ENCODE measurements at regions not wholly inside any gene's neighbourhood (a gene's known extent, or its start where the extent isn't known, plus 50 kb on each side); places are given as distances from the start of the nearest gene placed in this dataset.

DNA sequence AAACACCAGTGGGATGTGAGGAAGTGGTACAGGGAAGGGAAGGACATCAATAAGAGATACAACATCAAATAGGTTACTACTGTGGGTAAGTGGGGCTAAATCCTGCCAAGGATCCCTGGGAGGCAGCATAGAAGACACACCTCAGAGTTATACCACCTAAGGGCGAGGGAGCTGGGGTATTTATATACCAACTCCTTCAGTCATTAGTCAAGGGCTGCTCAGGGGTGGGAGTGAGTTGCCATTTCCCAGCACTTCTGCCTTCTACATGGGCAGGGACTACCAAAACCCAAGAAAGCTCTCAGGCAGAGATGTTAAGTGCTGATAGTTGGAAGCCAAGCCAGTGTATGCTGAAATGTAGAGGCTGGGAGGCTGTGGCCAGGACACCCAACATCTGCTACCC is 57.5 kb upstream of the MARCHF10 start:
- no peak overlapping the region for H3K9ac ChIP-seq
- no peak overlapping the region for H3K4me3 ChIP-seq (ENCODE audit: low read depth, low read length)
- no peak overlapping the region for H2AFZ ChIP-seq
- no peaks in the 10 kb centered on the region for H3K9me3 ChIP-seq (ENCODE audit: control insufficient read depth, low read length)
- no peaks in the 10 kb centered on the region for H3K27me3 ChIP-seq (ENCODE audit: control insufficient read depth, insufficient read depth, low read length)
- no peaks in the 10 kb centered on the region for H3K36me3 ChIP-seq (ENCODE audit: control insufficient read depth, insufficient read depth, low read length)
- TF ChIP-seq, protein P1, sequence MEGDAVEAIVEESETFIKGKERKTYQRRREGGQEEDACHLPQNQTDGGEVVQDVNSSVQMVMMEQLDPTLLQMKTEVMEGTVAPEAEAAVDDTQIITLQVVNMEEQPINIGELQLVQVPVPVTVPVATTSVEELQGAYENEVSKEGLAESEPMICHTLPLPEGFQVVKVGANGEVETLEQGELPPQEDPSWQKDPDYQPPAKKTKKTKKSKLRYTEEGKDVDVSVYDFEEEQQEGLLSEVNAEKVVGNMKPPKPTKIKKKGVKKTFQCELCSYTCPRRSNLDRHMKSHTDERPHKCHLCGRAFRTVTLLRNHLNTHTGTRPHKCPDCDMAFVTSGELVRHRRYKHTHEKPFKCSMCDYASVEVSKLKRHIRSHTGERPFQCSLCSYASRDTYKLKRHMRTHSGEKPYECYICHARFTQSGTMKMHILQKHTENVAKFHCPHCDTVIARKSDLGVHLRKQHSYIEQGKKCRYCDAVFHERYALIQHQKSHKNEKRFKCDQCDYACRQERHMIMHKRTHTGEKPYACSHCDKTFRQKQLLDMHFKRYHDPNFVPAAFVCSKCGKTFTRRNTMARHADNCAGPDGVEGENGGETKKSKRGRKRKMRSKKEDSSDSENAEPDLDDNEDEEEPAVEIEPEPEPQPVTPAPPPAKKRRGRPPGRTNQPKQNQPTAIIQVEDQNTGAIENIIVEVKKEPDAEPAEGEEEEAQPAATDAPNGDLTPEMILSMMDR (IDR thresholded peaks at IDR 0.05) = no peak
- peaks cover 13% of the 10 kb centered on the region for H3K4me1 ChIP-seq
- no peaks in the 10 kb centered on the region for H3K79me2 ChIP-seq
- H3K27ac ChIP-seq = no peak overlapping the region
- no peak overlapping the region for H3K4me2 ChIP-seq (ENCODE audit: low read length)

DNA sequence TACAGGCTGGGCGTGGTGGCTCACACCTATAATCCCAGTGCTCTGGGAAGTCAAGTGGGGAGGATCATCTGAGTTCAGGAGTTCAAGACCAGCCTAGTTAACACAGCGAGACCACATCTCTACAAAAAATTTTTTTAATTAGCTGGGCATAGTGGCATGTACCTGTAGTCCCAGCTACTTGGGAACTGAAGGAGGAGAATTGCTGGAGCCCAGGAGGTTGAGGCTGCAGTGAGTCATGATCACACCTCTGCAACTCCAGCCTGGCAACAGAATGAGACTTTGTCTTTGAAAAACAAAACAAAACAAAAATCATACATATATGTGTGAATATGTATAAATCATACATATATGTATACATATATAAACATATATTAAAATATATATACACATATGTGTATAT is 54.1 kb upstream of the MARCHF10 start:
- TF ChIP-seq, protein P1 (IDR thresholded peaks at IDR 0.05) = no peak
- peak overlapping the region; percentile 62 for H2AFZ ChIP-seq
- H3K4me2 ChIP-seq (ENCODE audit: low read length) = no peak overlapping the region
- no peak overlapping the region for H3K4me3 ChIP-seq (ENCODE audit: low read depth, low read length)
- H3K9me3 ChIP-seq (ENCODE audit: control insufficient read depth, low read length) = no peaks in the 10 kb centered on the region
- no peaks in the 10 kb centered on the region for H3K36me3 ChIP-seq (ENCODE audit: control insufficient read depth, insufficient read depth, low read length)
- H3K4me1 ChIP-seq = peaks cover 36% of the 10 kb centered on the region
- H3K27ac ChIP-seq = peak overlapping the region; percentile 96
- no peak overlapping the region for H3K9ac ChIP-seq
- H3K27me3 ChIP-seq (ENCODE audit: control insufficient read depth, insufficient read depth, low read length) = no peaks in the 10 kb centered on the region
- no peaks in the 10 kb centered on the region for H3K79me2 ChIP-seq

DNA sequence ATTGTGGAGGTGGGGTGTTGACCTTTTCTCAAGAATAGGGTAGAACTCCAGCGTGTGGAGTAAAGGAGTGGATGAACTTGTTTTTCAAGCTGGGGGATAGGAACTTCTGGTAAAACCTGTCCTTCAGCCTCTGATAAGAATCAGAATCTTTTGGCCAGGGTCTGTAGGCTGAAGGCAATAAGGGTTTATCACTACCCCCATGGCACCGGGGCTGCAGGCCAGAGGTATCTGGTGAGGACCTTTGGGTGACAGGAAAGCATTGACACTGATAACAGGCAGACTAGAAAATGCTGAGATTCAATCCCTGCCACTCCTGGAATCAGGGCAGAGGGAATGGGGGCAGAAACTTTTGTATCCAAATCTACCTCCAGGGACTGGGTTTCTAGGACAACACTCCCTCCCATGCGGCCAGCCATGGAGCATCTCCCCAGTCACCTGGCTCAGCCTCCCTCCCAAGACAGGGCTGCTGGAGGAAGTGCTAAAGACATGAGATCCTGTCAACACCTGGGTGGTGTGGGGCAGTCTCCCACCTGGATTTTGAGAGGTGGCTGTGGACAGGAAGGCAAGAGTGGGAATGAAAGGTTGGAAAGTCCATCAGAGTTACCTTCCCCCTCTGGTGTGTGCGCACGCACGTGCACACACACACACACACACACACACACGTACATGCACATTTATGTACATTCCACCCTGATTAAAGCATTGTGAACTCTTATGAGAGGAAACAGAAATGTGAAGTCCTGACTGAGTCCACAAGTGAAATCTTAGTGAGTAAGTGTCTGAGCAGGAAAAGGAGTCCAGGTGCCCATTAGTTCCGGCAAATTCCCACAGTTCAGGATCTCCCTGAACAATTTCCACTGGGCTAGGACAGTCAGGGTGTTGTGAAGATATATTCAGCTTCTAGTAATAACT is 53.1 kb upstream of the MARCHF10 start:
- H3K9ac ChIP-seq = no peak overlapping the region
- H3K36me3 ChIP-seq (ENCODE audit: control insufficient read depth, insufficient read depth, low read length) = no peaks in the 10 kb centered on the region
- peak overlapping the region; percentile 96 for H3K27ac ChIP-seq
- H3K4me3 ChIP-seq (ENCODE audit: low read depth, low read length) = no peak overlapping the region
- TF ChIP-seq, protein P1 (IDR thresholded peaks at IDR 0.05) = no peak
- H3K27me3 ChIP-seq (ENCODE audit: control insufficient read depth, insufficient read depth, low read length) = no peaks in the 10 kb centered on the region
- peak overlapping the region; percentile 39 for H3K4me2 ChIP-seq (ENCODE audit: low read length)
- H3K79me2 ChIP-seq = no peaks in the 10 kb centered on the region
- no peaks in the 10 kb centered on the region for H3K9me3 ChIP-seq (ENCODE audit: control insufficient read depth, low read length)
- peaks cover 36% of the 10 kb centered on the region for H3K4me1 ChIP-seq
- peak overlapping the region; percentile 66 for H2AFZ ChIP-seq

DNA sequence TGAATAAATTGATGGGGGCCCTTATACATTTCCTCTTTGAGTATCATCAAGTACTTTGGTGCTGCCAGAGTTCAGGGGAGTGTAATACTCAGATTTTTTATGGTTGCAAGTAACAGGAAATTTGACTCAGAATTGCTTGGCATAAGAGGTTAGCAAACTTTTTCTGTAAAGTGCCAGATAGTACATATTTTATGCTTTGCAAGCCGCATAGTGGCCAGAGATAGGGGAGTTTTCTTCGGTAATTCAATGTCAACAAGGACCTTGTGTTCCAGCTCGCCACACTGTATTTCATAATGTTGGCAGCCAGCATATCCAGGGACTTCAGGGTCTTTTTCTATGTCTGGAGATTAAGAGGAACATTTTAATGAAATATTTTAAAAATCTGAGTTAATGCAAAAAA is 51.0 kb upstream of the MARCHF10 start:
- Histone ChIP-seq H3K4me2 (ENCODE audit: low read length) (no peak overlapping the region), H3K36me3 (ENCODE audit: control insufficient read depth, insufficient read depth, low read length) (no peaks in the 10 kb centered on the region), H3K4me1 (peaks cover 36% of the 10 kb centered on the region), H3K79me2 (no peaks in the 10 kb centered on the region), H3K9ac (no peak overlapping the region), H3K27ac (peak overlapping the region; percentile 96), H3K27me3 (ENCODE audit: control insufficient read depth, insufficient read depth, low read length) (no peaks in the 10 kb centered on the region), H2AFZ (no peak overlapping the region), H3K4me3 (ENCODE audit: low read depth, low read length) (no peak overlapping the region), H3K9me3 (ENCODE audit: control insufficient read depth, low read length) (no peaks in the 10 kb centered on the region)
- TF ChIP-seq, protein P1 (IDR thresholded peaks at IDR 0.05) = no peak
